GM19372 (cell line): ENCODE measurements at regions not wholly inside any gene's neighbourhood (a gene's known extent, or its start where the extent isn't known, plus 50 kb on each side); places are given as distances from the start of the nearest gene placed in this dataset.
A peak's percentile ranks its signal among the peaks of the same experiment; 100 is the strongest.
"Not testable (repeated sequence)": the region's sequence is repeated elsewhere in the genome, so short reads cannot be mapped to it uniquely, and the experiment has no call there.

Experiments used
- ATAC-seq: cut with Tn5 transposase; IDR thresholded peaks from one replicate; pipeline ENCODE4 v1.9.1; 2021; ENCODE audit warnings: mild to moderate bottlenecking, low read depth, moderate library complexity; ENCODE audit not compliant: unreplicated experiment

- no peak for ATAC-seq
Observed at GRCh38 chr18:55920063-55920462, 332.1 kb upstream of the TCF4 start.

GRCh38 chr18:55918444-55918843 lies 330.5 kb upstream of the TCF4 start:
- ATAC-seq = no peak

- no peak for ATAC-seq
Observed at GRCh38 chr18:55912919-55913318, 324.9 kb upstream of the TCF4 start.

- ATAC-seq = no peak
Observed at GRCh38 chr18:55912071-55912470, 324.1 kb upstream of the TCF4 start.

GRCh38 chr18:55910296-55910695 lies 322.3 kb upstream of the TCF4 start:
- no peak for ATAC-seq

- no peak for ATAC-seq
Observed at GRCh38 chr18:55908901-55909366, 320.9 kb upstream of the TCF4 start.

- no peak for ATAC-seq
Observed at GRCh38 chr18:55907453-55908175, 319.6 kb upstream of the TCF4 start.

- no peak for ATAC-seq
Observed at GRCh38 chr18:55906536-55906935, 318.5 kb upstream of the TCF4 start.

- ATAC-seq = no peak
Observed at GRCh38 chr18:55903911-55904310, 315.9 kb upstream of the TCF4 start.

- no peak for ATAC-seq
Observed at GRCh38 chr18:55900380-55900779, 312.4 kb upstream of the TCF4 start.

GRCh38 chr18:55897091-55897689 lies 309.2 kb upstream of the TCF4 start:
- ATAC-seq = no peak

- ATAC-seq = no peak
Observed at GRCh38 chr18:55893948-55894347, 306.0 kb upstream of the TCF4 start.

GRCh38 chr18:55892862-55893813 lies 305.1 kb upstream of the TCF4 start:
- ATAC-seq = not testable (repeated sequence)

GRCh38 chr18:55886886-55887285 lies 298.9 kb upstream of the TCF4 start:
- ATAC-seq = no peak

GRCh38 chr18:55884498-55884897 lies 296.5 kb upstream of the TCF4 start:
- ATAC-seq = no peak

- ATAC-seq = no peak
Observed at GRCh38 chr18:55880617-55881016, 292.6 kb upstream of the TCF4 start.

- ATAC-seq = no peak
Observed at GRCh38 chr18:55879331-55879730, 291.3 kb upstream of the TCF4 start.

GRCh38 chr18:55878224-55878623 lies 290.2 kb upstream of the TCF4 start:
- ATAC-seq = peak; percentile 64

- ATAC-seq = no peak
Observed at GRCh38 chr18:55877321-55877720, 289.3 kb upstream of the TCF4 start.

- no peak for ATAC-seq
Observed at GRCh38 chr18:55876254-55876653, 288.3 kb upstream of the TCF4 start.

GRCh38 chr18:55875371-55875901 lies 287.4 kb upstream of the TCF4 start:
- ATAC-seq = no peak
